ENCODE measurements at regions not wholly inside any gene's neighbourhood (a gene's known extent, or its start where the extent isn't known, plus 50 kb on each side); places are given as distances from the start of the nearest gene placed in this dataset.

GRCh38 chr1:239831577-239832355 lies 259.9 kb upstream of the FMN2 start:
- H3K27ac ChIP-seq (ENCODE audit: low read length): no peak overlapping the region
- no peaks in the 10 kb centered on the region for H3K79me2 ChIP-seq (ENCODE audit: low read length)
- no peak overlapping the region for H3K4me2 ChIP-seq (ENCODE audit: low read depth, low read length, poor library complexity, severe bottlenecking)
- DNase-seq: no peak
- H3K4me1 ChIP-seq (ENCODE audit: low read length): no peaks in the 10 kb centered on the region
- H3K9me3 ChIP-seq (ENCODE audit: low read length): no peaks in the 10 kb centered on the region
- H3K9ac ChIP-seq (ENCODE audit: low read length): no peak overlapping the region
- no peaks in the 10 kb centered on the region for H4K20me1 ChIP-seq (ENCODE audit: insufficient read depth, low read depth, low read length)
- H3K4me3 ChIP-seq (ENCODE audit: low read length): no peak overlapping the region
- H3K9me2 ChIP-seq (replicated peaks; ENCODE audit: insufficient read depth, low read length): no peaks in the 10 kb centered on the region
- H2AFZ ChIP-seq (ENCODE audit: low read length): no peak overlapping the region
- no peaks in the 10 kb centered on the region for H3K27me3 ChIP-seq (ENCODE audit: low read length)
- H3K36me3 ChIP-seq (ENCODE audit: insufficient read depth, low read length): no peaks in the 10 kb centered on the region

GRCh38 chr1:239833723-239834122 lies 258.0 kb upstream of the FMN2 start:
- Histone ChIP-seq H2AFZ (ENCODE audit: low read length) (no peak overlapping the region), H3K9me3 (ENCODE audit: low read length) (0 out of 2 replicates have a peak, but pooled peaks cover 3% of the 10 kb centered on the region), H3K9ac (ENCODE audit: low read length) (no peak overlapping the region), H3K9me2 (replicated peaks; ENCODE audit: insufficient read depth, low read length) (no peaks in the 10 kb centered on the region), H4K20me1 (ENCODE audit: insufficient read depth, low read depth, low read length) (no peaks in the 10 kb centered on the region), H3K4me1 (ENCODE audit: low read length) (no peaks in the 10 kb centered on the region), H3K27me3 (ENCODE audit: low read length) (no peaks in the 10 kb centered on the region), H3K4me2 (ENCODE audit: low read depth, low read length, poor library complexity, severe bottlenecking) (no peak overlapping the region), H3K27ac (ENCODE audit: low read length) (no peak overlapping the region), H3K79me2 (ENCODE audit: low read length) (no peaks in the 10 kb centered on the region), H3K36me3 (ENCODE audit: insufficient read depth, low read length) (no peaks in the 10 kb centered on the region), H3K4me3 (ENCODE audit: low read length) (no peak overlapping the region)
- DNase-seq: no peak

GRCh38 chr1:239835946-239836440 lies 255.7 kb upstream of the FMN2 start:
- Histone ChIP-seq H3K27ac (ENCODE audit: low read length) (no peak overlapping the region), H3K4me1 (ENCODE audit: low read length) (no peaks in the 10 kb centered on the region), H3K4me3 (ENCODE audit: low read length) (no peak overlapping the region), H3K79me2 (ENCODE audit: low read length) (no peaks in the 10 kb centered on the region), H3K27me3 (ENCODE audit: low read length) (no peaks in the 10 kb centered on the region), H3K9me2 (replicated peaks; ENCODE audit: insufficient read depth, low read length) (no peaks in the 10 kb centered on the region), H3K36me3 (ENCODE audit: insufficient read depth, low read length) (no peaks in the 10 kb centered on the region), H3K9me3 (ENCODE audit: low read length) (0 out of 2 replicates have a peak, but pooled peaks cover 3% of the 10 kb centered on the region), H2AFZ (ENCODE audit: low read length) (no peak overlapping the region), H3K4me2 (ENCODE audit: low read depth, low read length, poor library complexity, severe bottlenecking) (no peak overlapping the region), H4K20me1 (ENCODE audit: insufficient read depth, low read depth, low read length) (no peaks in the 10 kb centered on the region), H3K9ac (ENCODE audit: low read length) (no peak overlapping the region)
- no peak for DNase-seq

GRCh38 chr1:239840336-239840735 lies 251.3 kb upstream of the FMN2 start:
- no peak for DNase-seq
- Histone ChIP-seq H2AFZ (ENCODE audit: low read length) (no peak overlapping the region), H3K4me2 (ENCODE audit: low read depth, low read length, poor library complexity, severe bottlenecking) (no peak overlapping the region), H3K27ac (ENCODE audit: low read length) (no peak overlapping the region), H4K20me1 (ENCODE audit: insufficient read depth, low read depth, low read length) (no peaks in the 10 kb centered on the region), H3K9ac (ENCODE audit: low read length) (no peak overlapping the region), H3K27me3 (ENCODE audit: low read length) (no peaks in the 10 kb centered on the region), H3K4me1 (ENCODE audit: low read length) (no peaks in the 10 kb centered on the region), H3K9me3 (ENCODE audit: low read length) (peaks cover 11% of the 10 kb centered on the region; the same call in 1 of the 2 replicates), H3K79me2 (ENCODE audit: low read length) (no peaks in the 10 kb centered on the region), H3K36me3 (ENCODE audit: insufficient read depth, low read length) (no peaks in the 10 kb centered on the region), H3K4me3 (ENCODE audit: low read length) (no peak overlapping the region), H3K9me2 (replicated peaks; ENCODE audit: insufficient read depth, low read length) (no peaks in the 10 kb centered on the region)

- no peaks in the 10 kb centered on the region for H3K9me2 ChIP-seq (replicated peaks; ENCODE audit: insufficient read depth, low read length)
- no peak overlapping the region for H3K9ac ChIP-seq (ENCODE audit: low read length)
- H4K20me1 ChIP-seq (ENCODE audit: insufficient read depth, low read depth, low read length): no peaks in the 10 kb centered on the region
- no peak overlapping the region for H3K4me3 ChIP-seq (ENCODE audit: low read length)
- H3K36me3 ChIP-seq (ENCODE audit: insufficient read depth, low read length): no peaks in the 10 kb centered on the region
- H3K79me2 ChIP-seq (ENCODE audit: low read length): no peaks in the 10 kb centered on the region
- peaks cover 11% of the 10 kb centered on the region; the same call in 1 of the 2 replicates for H3K9me3 ChIP-seq (ENCODE audit: low read length)
- no peak overlapping the region for H3K4me2 ChIP-seq (ENCODE audit: low read depth, low read length, poor library complexity, severe bottlenecking)
- H3K4me1 ChIP-seq (ENCODE audit: low read length): no peaks in the 10 kb centered on the region
- H2AFZ ChIP-seq (ENCODE audit: low read length): no peak overlapping the region
- H3K27ac ChIP-seq (ENCODE audit: low read length): no peak overlapping the region
- no peak for DNase-seq
- no peaks in the 10 kb centered on the region for H3K27me3 ChIP-seq (ENCODE audit: low read length)
Measured at GRCh38 chr1:239840790-239841189, 250.9 kb upstream of the FMN2 start.

- Histone ChIP-seq H3K36me3 (ENCODE audit: insufficient read depth, low read length) (no peaks in the 10 kb centered on the region), H3K27me3 (ENCODE audit: low read length) (no peaks in the 10 kb centered on the region), H4K20me1 (ENCODE audit: insufficient read depth, low read depth, low read length) (no peaks in the 10 kb centered on the region), H3K9me2 (replicated peaks; ENCODE audit: insufficient read depth, low read length) (no peaks in the 10 kb centered on the region), H3K27ac (ENCODE audit: low read length) (no peak overlapping the region), H3K9ac (ENCODE audit: low read length) (no peak overlapping the region), H2AFZ (ENCODE audit: low read length) (no peak overlapping the region), H3K9me3 (ENCODE audit: low read length) (peaks cover 11% of the 10 kb centered on the region; the same call in 1 of the 2 replicates), H3K79me2 (ENCODE audit: low read length) (no peaks in the 10 kb centered on the region), H3K4me3 (ENCODE audit: low read length) (no peak overlapping the region), H3K4me2 (ENCODE audit: low read depth, low read length, poor library complexity, severe bottlenecking) (no peak overlapping the region), H3K4me1 (ENCODE audit: low read length) (no peaks in the 10 kb centered on the region)
- DNase-seq: no peak
Measured at GRCh38 chr1:239841631-239842030, 250.1 kb upstream of the FMN2 start.

- Histone ChIP-seq H3K36me3 (ENCODE audit: insufficient read depth, low read length) (no peaks in the 10 kb centered on the region), H3K4me2 (ENCODE audit: low read depth, low read length, poor library complexity, severe bottlenecking) (no peak overlapping the region), H3K4me3 (ENCODE audit: low read length) (no peak overlapping the region), H3K9me3 (ENCODE audit: low read length) (peaks cover 8% of the 10 kb centered on the region; the same call in 1 of the 2 replicates), H3K9ac (ENCODE audit: low read length) (no peak overlapping the region), H3K4me1 (ENCODE audit: low read length) (no peaks in the 10 kb centered on the region), H3K27ac (ENCODE audit: low read length) (no peak overlapping the region), H3K9me2 (replicated peaks; ENCODE audit: insufficient read depth, low read length) (no peaks in the 10 kb centered on the region), H3K27me3 (ENCODE audit: low read length) (no peaks in the 10 kb centered on the region), H2AFZ (ENCODE audit: low read length) (no peak overlapping the region), H3K79me2 (ENCODE audit: low read length) (no peaks in the 10 kb centered on the region), H4K20me1 (ENCODE audit: insufficient read depth, low read depth, low read length) (no peaks in the 10 kb centered on the region)
- DNase-seq: no peak
Measured at GRCh38 chr1:239843541-239843940, 248.1 kb upstream of the FMN2 start.

- Histone ChIP-seq H3K27ac (ENCODE audit: low read length) (no peak overlapping the region), H3K9me3 (ENCODE audit: low read length) (peaks cover 8% of the 10 kb centered on the region; the same call in 1 of the 2 replicates), H4K20me1 (ENCODE audit: insufficient read depth, low read depth, low read length) (no peaks in the 10 kb centered on the region), H3K79me2 (ENCODE audit: low read length) (no peaks in the 10 kb centered on the region), H3K4me3 (ENCODE audit: low read length) (no peak overlapping the region), H3K9me2 (replicated peaks; ENCODE audit: insufficient read depth, low read length) (no peaks in the 10 kb centered on the region), H2AFZ (ENCODE audit: low read length) (no peak overlapping the region), H3K9ac (ENCODE audit: low read length) (no peak overlapping the region), H3K36me3 (ENCODE audit: insufficient read depth, low read length) (no peaks in the 10 kb centered on the region), H3K4me2 (ENCODE audit: low read depth, low read length, poor library complexity, severe bottlenecking) (no peak overlapping the region), H3K27me3 (ENCODE audit: low read length) (no peaks in the 10 kb centered on the region), H3K4me1 (ENCODE audit: low read length) (no peaks in the 10 kb centered on the region)
- no peak for DNase-seq
Measured at GRCh38 chr1:239844833-239845232, 246.8 kb upstream of the FMN2 start.
